Esophagus (tissue), 2 donors: ENCODE measurements at regions not wholly inside any gene's neighbourhood (a gene's known extent, or its start where the extent isn't known, plus 50 kb on each side); places are given as distances from the start of the nearest gene placed in this dataset.

ENCODE experiments used
- H3K27ac ChIP-seq, 2 donors: one replicate each; pipeline ENCODE4 v1.5.1; 2013; ENCODE audit warnings: low read depth in 2 of 2, mild to moderate bottlenecking in 2 of 2, inconsistent platforms in 1 of 2, low read length in 1 of 2, moderate library complexity in 1 of 2
- H3K27me3 ChIP-seq, 2 donors: one replicate each; pipeline ENCODE4 v1.6.1; 2013; ENCODE audit warnings: low read length in 2 of 2, control low read depth in 1 of 2, mild to moderate bottlenecking in 1 of 2; ENCODE audit not compliant: insufficient read depth in 2 of 2, control insufficient read depth in 1 of 2
- H3K36me3 ChIP-seq, 2 donors: one replicate each; pipeline ENCODE4 v1.6.1; 2013; ENCODE audit warnings: low read length in 1 of 2; ENCODE audit not compliant: control insufficient read depth in 2 of 2, insufficient read depth in 2 of 2
- H3K4me1 ChIP-seq, 2 donors: one replicate each; pipeline ENCODE4 v1.6.1; 2013; ENCODE audit warnings: low read length in 1 of 2; ENCODE audit not compliant: control insufficient read depth in 2 of 2, insufficient read depth in 2 of 2
- H3K4me3 ChIP-seq, 2 donors: one replicate each; pipeline ENCODE4 v1.5.1; 2013; ENCODE audit warnings: low read length in 2 of 2, mild to moderate bottlenecking in 2 of 2, low read depth in 1 of 2, moderate library complexity in 1 of 2
- H3K9me3 ChIP-seq, 2 donors: one replicate each; pipeline ENCODE4 v1.6.1; 2013; ENCODE audit warnings: mild to moderate bottlenecking in 2 of 2, low read depth in 1 of 2, low read length in 1 of 2, moderate library complexity in 1 of 2; ENCODE audit not compliant: control insufficient read depth in 2 of 2, insufficient read depth in 1 of 2
- WGBS, 2 donors: extraction: QIAGEN DNeasy Blood & Tissue Kit; methylation state at CpG; one replicate each; pipeline ENCODE4 v1.1.7; 2013; 5-methylcytosine and 5-hydroxymethylcytosine counted together
- donor health status: healthy with polysubstance abuse.
- donor health status: Bipolar disorder and iron deficiency.

DNA sequence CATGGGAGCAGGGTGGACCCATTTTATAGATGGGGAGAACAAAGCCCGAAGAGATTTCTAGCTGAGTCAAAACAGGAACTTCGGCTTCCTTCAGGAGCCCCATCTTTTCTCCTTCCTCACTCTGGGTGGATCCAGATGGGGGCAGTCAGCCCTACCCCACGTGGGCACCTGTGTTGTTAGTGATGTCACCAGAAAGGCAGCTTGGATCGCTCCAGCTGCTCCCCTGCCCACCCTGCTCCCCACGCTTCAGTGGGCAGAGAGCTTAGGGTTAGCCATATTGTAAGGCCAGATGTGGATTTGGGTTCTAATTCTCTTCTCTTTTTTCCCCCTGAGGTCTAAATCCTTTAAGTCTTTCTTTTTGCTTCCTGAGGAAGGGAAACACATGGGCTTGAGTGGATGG is 132.3 kb upstream of the PJA1 start:
- 56 to 65% methylated on average over 5 of the region's 5 CpGs for WGBS, 2 donors
- no peak overlapping the region for H3K27ac ChIP-seq
- no peak overlapping the region for H3K4me3 ChIP-seq
- no peaks in the 10 kb centered on the region for H3K36me3 ChIP-seq
- H3K27me3 ChIP-seq: no peaks in the 10 kb centered on the region
- no peaks in the 10 kb centered on the region for H3K9me3 ChIP-seq
- no peaks in the 10 kb centered on the region for H3K4me1 ChIP-seq

DNA sequence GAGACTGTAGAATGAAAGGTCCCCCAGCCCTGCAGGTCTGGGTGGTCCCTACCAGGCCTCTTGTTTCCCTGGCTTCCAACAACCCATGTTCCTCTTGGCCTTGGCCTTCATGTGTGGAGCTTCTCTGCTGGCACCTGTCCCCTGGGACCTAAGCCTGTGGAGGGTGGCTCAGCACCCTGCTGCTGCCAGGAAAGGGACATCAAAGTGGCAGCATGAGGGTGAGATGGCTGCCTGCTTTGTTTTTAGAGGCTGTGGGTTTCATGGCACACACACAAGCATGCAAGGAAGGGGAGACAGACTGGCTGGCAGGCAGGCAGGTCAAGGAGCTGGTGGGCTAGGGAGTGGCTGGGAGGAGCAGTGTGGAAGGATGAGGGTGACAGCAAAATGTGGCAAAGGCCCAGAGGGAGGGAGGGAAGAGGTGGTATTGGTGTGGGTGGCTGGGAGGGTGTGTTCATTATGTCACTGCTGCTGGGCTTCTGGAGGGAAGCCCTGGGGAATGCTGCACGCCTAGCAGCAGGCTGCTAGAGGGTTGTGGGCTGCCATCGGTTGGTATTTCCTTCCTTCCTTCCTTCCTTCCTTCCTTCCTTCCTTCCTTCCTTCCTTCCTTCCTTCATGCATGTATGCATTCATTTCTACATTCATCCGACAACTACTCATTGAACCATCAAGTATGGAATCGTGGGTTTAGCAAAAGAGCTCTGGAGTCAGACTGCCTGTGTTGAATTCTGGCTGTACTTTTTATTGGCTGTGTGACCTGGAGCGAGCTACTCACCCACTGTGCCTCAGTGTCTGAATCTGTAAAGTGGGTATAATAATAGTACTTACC is 128.7 kb upstream of the PJA1 start:
- Histone ChIP-seq H3K4me1 (peaks cover 0 to 2% of the 10 kb centered on the region in 2 donors), H3K36me3 (no peaks in the 10 kb centered on the region), H3K9me3 (no peaks in the 10 kb centered on the region), H3K27me3 (no peaks in the 10 kb centered on the region), H3K4me3 (no peak overlapping the region), H3K27ac (no peak overlapping the region)
- 58 to 61% methylated on average over 5 of the region's 5 CpGs for WGBS, 2 donors

- no peaks in the 10 kb centered on the region for H3K9me3 ChIP-seq
- no peaks in the 10 kb centered on the region for H3K27me3 ChIP-seq
- H3K27ac ChIP-seq: no peak overlapping the region
- no peaks in the 10 kb centered on the region for H3K36me3 ChIP-seq
- peaks cover 0 to 2% of the 10 kb centered on the region in 2 donors for H3K4me1 ChIP-seq
- H3K4me3 ChIP-seq: no peak overlapping the region
- WGBS, 2 donors: 42% methylated on average over 4 of the region's 4 CpGs
Observed at GRCh38 chrX:69291116-69291515, 125.9 kb upstream of the PJA1 start.

- H3K36me3 ChIP-seq: no peaks in the 10 kb centered on the region
- peaks cover 0 to 2% of the 10 kb centered on the region in 2 donors for H3K4me1 ChIP-seq
- 76 to 90% methylated on average over 8 of the region's 8 CpGs for WGBS, 2 donors
- H3K27ac ChIP-seq: no peak overlapping the region
- H3K27me3 ChIP-seq: no peaks in the 10 kb centered on the region
- H3K9me3 ChIP-seq: no peaks in the 10 kb centered on the region
- H3K4me3 ChIP-seq: no peak overlapping the region
Observed at GRCh38 chrX:69290292-69290691, 125.0 kb upstream of the PJA1 start.

DNA sequence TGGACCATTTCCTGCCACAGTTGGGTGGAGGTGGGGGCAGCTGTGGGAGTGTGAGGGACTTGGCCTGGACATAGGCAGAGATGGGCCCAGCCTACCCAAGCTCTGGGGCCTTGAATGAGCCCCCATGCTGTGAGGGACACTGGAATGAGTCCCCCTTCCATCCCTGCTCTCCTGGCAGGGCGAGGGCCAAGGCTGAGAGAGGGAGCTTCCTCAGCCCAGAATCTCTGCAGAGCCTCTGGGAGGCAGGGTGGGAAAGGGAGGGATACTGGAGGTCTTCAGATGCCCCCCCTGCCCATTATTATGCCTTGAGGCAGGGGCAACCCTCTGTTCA is 124.5 kb upstream of the PJA1 start:
- no peaks in the 10 kb centered on the region for H3K27me3 ChIP-seq
- WGBS, 2 donors: 87% methylated on average over 1 of the region's 1 CpG; no CpG with 5 or more reads in 1 of the 2 donors
- no peak overlapping the region for H3K4me3 ChIP-seq

GRCh38 chrX:69289046-69289792 is 124.0 kb upstream of the PJA1 start:
- H3K27ac ChIP-seq: no peak overlapping the region
- no peak overlapping the region for H3K4me3 ChIP-seq
- H3K27me3 ChIP-seq: no peaks in the 10 kb centered on the region
- peaks cover 0 to 2% of the 10 kb centered on the region in 2 donors for H3K4me1 ChIP-seq
- H3K9me3 ChIP-seq: no peaks in the 10 kb centered on the region
- 70 to 72% methylated on average over 11 of the region's 11 CpGs for WGBS, 2 donors
- H3K36me3 ChIP-seq: no peaks in the 10 kb centered on the region

More for the DNA sequence above, 124.5 kb upstream of the PJA1 start:
- H3K9me3 ChIP-seq: no peaks in the 10 kb centered on the region
- peaks cover 0 to 2% of the 10 kb centered on the region in 2 donors for H3K4me1 ChIP-seq
- H3K27ac ChIP-seq: no peak overlapping the region
- H3K36me3 ChIP-seq: no peaks in the 10 kb centered on the region

DNA sequence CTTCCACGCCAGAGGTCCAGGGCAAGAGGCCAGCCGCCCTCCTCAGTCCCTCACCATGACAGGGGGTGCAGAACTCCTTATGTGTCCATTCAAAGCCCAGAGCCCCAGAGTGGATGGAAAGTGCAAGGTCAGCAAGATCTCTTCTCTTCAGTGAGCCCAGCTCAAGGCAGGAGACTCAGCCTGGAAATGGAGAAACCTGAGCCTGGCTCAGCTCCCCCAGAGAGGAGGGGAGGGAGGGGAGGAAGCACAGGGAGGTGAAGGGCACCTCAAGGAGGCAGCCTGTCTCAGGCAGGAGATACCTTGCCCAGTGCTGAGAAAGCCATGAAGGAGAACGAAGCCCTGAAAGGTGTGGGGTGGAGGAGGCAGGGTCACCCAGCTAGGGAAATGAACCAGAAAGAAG is 121.8 kb upstream of the PJA1 start:
- no peak overlapping the region for H3K4me3 ChIP-seq
- H3K9me3 ChIP-seq: no peaks in the 10 kb centered on the region
- H3K27me3 ChIP-seq: no peaks in the 10 kb centered on the region
- H3K27ac ChIP-seq: no peak overlapping the region
- 89 to 95% methylated on average over 3 of the region's 3 CpGs for WGBS, 2 donors
- H3K4me1 ChIP-seq: peaks cover 0 to 2% of the 10 kb centered on the region in 2 donors
- H3K36me3 ChIP-seq: no peaks in the 10 kb centered on the region

DNA sequence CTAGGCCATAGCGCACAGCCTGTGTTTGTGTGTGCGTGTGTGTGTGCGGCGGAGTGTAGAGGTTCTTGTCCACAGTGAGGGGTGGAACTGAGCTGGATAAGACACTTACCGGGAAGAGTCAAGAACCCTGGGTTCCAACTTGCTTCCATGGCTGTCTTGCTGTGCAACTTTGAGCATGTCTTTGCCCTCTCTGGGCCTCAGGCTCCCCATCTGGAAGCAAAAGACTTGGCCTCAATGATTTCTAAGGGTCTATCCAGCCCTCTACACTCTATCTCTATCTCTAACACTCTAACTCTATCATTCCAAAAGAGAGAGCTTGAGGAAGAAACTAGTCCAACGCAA is 121.3 kb upstream of the PJA1 start:
- 79 to 88% methylated on average over 6 of the region's 6 CpGs for WGBS, 2 donors
- H3K27ac ChIP-seq: no peak overlapping the region

GRCh38 chrX:69285881-69286564 is 120.8 kb upstream of the PJA1 start:
- Histone ChIP-seq H3K27ac (no peak overlapping the region), H3K4me3 (peak overlapping the region; percentile 27 to 29), H3K4me1 (peaks cover 0 to under 1% of the 10 kb centered on the region in 2 donors), H3K9me3 (no peaks in the 10 kb centered on the region), H3K36me3 (no peaks in the 10 kb centered on the region), H3K27me3 (no peaks in the 10 kb centered on the region)
- WGBS, 2 donors: 4 to 12% methylated on average over 26 to 31 of the region's 31 CpGs

More for the DNA sequence above, 121.3 kb upstream of the PJA1 start:
- no peaks in the 10 kb centered on the region for H3K9me3 ChIP-seq
- H3K27me3 ChIP-seq: no peaks in the 10 kb centered on the region
- no peaks in the 10 kb centered on the region for H3K36me3 ChIP-seq
- H3K4me1 ChIP-seq: peaks cover 0 to 2% of the 10 kb centered on the region in 2 donors
- H3K4me3 ChIP-seq: no peak overlapping the region
